GM23248 (cell line): ENCODE measurements at regions not wholly inside any gene's neighbourhood (a gene's known extent, or its start where the extent isn't known, plus 50 kb on each side); places are given as distances from the start of the nearest gene placed in this dataset.

Source experiments
- DNase-seq: peaks from one replicate; pipeline ENCODE4 v3.0.0-alpha.2; 2015
- H2AFZ ChIP-seq: fragments of 200-600 bp; sonication (generic); 2 replicates; pipeline ENCODE4 v1.6.1; 2016; ENCODE audit warnings: antibody characterized with exemption
- H3F3A ChIP-seq: fragments of 200-600 bp; sonication (generic); 2 replicates; pipeline ENCODE4 v1.6.1; 2016; ENCODE audit warnings: mild to moderate bottlenecking, antibody characterized with exemption, mixed run types; ENCODE audit not compliant: insufficient read depth
- H3K27ac ChIP-seq: fragments of 200-600 bp; sonication (generic); 2 replicates; pipeline ENCODE4 v1.5.1; 2016; ENCODE audit warnings: mild to moderate bottlenecking
- H3K27me3 ChIP-seq: fragments of 200-600 bp; sonication (generic); replicated peaks from 2 replicates; pipeline ENCODE4 v1.6.1; 2016; ENCODE audit warnings: mild to moderate bottlenecking; ENCODE audit not compliant: insufficient read depth
- H3K36me3 ChIP-seq: fragments of 200-600 bp; sonication (generic); 2 replicates; pipeline ENCODE4 v1.6.1; 2016; ENCODE audit warnings: low read depth, mild to moderate bottlenecking
- H3K4me1 ChIP-seq: fragments of 200-600 bp; sonication (generic); 2 replicates; pipeline ENCODE4 v1.6.1; 2016; ENCODE audit warnings: mild to moderate bottlenecking; ENCODE audit not compliant: insufficient read depth
- H3K4me2 ChIP-seq: fragments of 200-600 bp; sonication (generic); one replicate; pipeline ENCODE4 v1.6.1; 2016; ENCODE audit warnings: mild to moderate bottlenecking; ENCODE audit not compliant: unreplicated experiment
- H3K4me3 ChIP-seq: fragments of 200-600 bp; sonication (generic); 2 replicates; pipeline ENCODE4 v1.5.1; 2016; ENCODE audit warnings: mild to moderate bottlenecking
- H3K79me2 ChIP-seq: fragments of 200-600 bp; sonication (generic); 2 replicates; pipeline ENCODE4 v1.6.1; 2016; ENCODE audit warnings: mild to moderate bottlenecking; ENCODE audit not compliant: insufficient read depth
- H3K9ac ChIP-seq: fragments of 200-600 bp; sonication (generic); 2 replicates; pipeline ENCODE4 v1.6.1; 2016; ENCODE audit warnings: mild to moderate bottlenecking
- H3K9me2 ChIP-seq: fragments of 200-600 bp; sonication (generic); 2 replicates; pipeline ENCODE4 v1.6.1; 2016; ENCODE audit warnings: mixed run types, mild to moderate bottlenecking, moderate library complexity; ENCODE audit not compliant: insufficient read depth
- H3K9me3 ChIP-seq: fragments of 200-600 bp; sonication (generic); one replicate; pipeline ENCODE4 v1.6.1; 2017; ENCODE audit warnings: low read depth
- H4K20me1 ChIP-seq: fragments of 200-600 bp; sonication (generic); 2 replicates; pipeline ENCODE4 v1.6.0; 2016; ENCODE audit not compliant: insufficient read depth
- EZH2 ChIP-seq: fragments of 200-600 bp; sonication (generic); IDR thresholded peaks from 2 replicates; pipeline ENCODE4 v1.6.1; 2018; ENCODE audit warnings: antibody characterized with exemption, mild to moderate bottlenecking; ENCODE audit not compliant: insufficient read depth, poor library complexity, severe bottlenecking
- EZH2phosphoT487 ChIP-seq: fragments of 200-600 bp; sonication (generic); IDR thresholded peaks from 2 replicates; pipeline ENCODE4 v1.6.1; 2018; ENCODE audit warnings: antibody characterized with exemption, moderate library complexity, mild to moderate bottlenecking, low read depth; ENCODE audit not compliant: insufficient read depth
- WGBS, 2 experiments: methylation state at CpG; one replicate each; pipeline ENCODE4 v1.1.6; 2015 to 2017; ENCODE audit warnings: low lambda C conversion rate in 2 of 2, low coverage in 1 of 2; ENCODE audit errors: missing lambda C conversion rate in 2 of 2; 5-methylcytosine and 5-hydroxymethylcytosine counted together
- in situ Hi-C: fragments of 300-500 bp; cut with MboI; formaldehyde crosslinking; loops from 2 replicates; pipeline ENCODE4 v1.15.0; 2020

GRCh38 chr3:35183927-35184675 lies 455.2 kb upstream of the ARPP21 start:
- H3K4me1 ChIP-seq = no peaks in the 10 kb centered on the region
- no peaks in the 10 kb centered on the region for H4K20me1 ChIP-seq
- no peak for DNase-seq
- no peak overlapping the region for H2AFZ ChIP-seq
- H3K27ac ChIP-seq = no peak overlapping the region
- no peak overlapping the region for H3K9ac ChIP-seq
- in situ Hi-C loops = no loop called here
- no peaks in the 10 kb centered on the region for H3K9me3 ChIP-seq
- 3 to 7% methylated on average over 2 of the region's 2 CpGs for WGBS, 2 experiments
- no peaks in the 10 kb centered on the region for H3K79me2 ChIP-seq
- H3K4me2 ChIP-seq = no peak overlapping the region
- no peaks in the 10 kb centered on the region for H3K9me2 ChIP-seq
- no peaks in the 10 kb centered on the region for H3K27me3 ChIP-seq
- TF ChIP-seq EZH2phosphoT487 (no peak), EZH2 (no peak)
- H3F3A ChIP-seq = no peaks in the 10 kb centered on the region
- H3K36me3 ChIP-seq = no peaks in the 10 kb centered on the region
- no peak overlapping the region for H3K4me3 ChIP-seq

DNA sequence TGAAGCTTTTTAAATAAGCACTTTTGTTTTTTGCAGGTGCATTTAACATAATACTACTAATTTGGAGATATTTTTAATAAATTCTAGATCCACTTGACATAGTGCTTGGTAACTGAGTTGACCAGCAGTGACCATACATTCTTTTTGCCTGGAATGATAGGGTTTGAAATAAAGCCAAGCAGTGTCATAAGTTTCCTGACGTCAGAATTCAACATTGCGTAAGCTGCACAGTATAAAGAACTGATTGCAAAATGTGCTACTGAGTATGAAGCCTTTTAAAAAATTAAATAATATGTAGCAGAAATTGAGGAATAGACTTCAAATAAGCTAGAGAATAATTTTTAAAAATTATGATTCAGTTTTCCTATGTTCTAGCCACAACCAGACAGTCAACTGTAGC lies 454.6 kb upstream of the ARPP21 start:
- Histone ChIP-seq H3K27me3 (no peaks in the 10 kb centered on the region), H3K4me1 (no peaks in the 10 kb centered on the region), H4K20me1 (no peaks in the 10 kb centered on the region), H3K27ac (no peak overlapping the region), H3K9me3 (no peaks in the 10 kb centered on the region), H3K36me3 (no peaks in the 10 kb centered on the region), H3K9me2 (no peaks in the 10 kb centered on the region), H2AFZ (no peak overlapping the region), H3K9ac (no peak overlapping the region), H3F3A (no peaks in the 10 kb centered on the region), H3K79me2 (no peaks in the 10 kb centered on the region), H3K4me3 (no peak overlapping the region), H3K4me2 (no peak overlapping the region)
- in situ Hi-C loops = no loop called here
- no peak for DNase-seq
- TF ChIP-seq EZH2 (no peak), EZH2phosphoT487 (no peak)
- WGBS, 2 experiments = 39 to 40% methylated on average over 2 of the region's 2 CpGs

DNA sequence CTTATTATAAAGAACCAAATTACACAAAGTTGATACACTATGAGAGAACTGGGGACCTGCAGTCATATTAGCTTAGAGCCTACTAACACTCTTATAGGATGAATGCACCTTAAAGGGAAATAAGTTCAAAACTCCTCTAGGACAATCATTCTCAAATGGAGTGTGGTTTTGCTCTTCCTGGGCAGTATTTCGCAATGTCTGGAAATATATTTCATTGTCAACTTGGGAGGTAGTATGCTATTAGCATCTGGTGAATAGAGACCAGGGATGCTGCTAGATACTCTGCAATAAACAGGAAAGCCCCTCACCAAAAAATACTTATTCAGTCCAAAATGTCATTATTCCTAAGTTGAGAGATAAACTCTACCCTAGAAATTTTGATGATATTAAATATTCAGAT lies 451.4 kb upstream of the ARPP21 start:
- in situ Hi-C loops = no loop called here
- TF ChIP-seq EZH2 (no peak), EZH2phosphoT487 (no peak)
- Histone ChIP-seq H3K9me2 (no peaks in the 10 kb centered on the region), H2AFZ (no peak overlapping the region), H3K9ac (no peak overlapping the region), H3K4me1 (no peaks in the 10 kb centered on the region), H3K9me3 (peaks cover 4% of the 10 kb centered on the region), H3K4me2 (no peak overlapping the region), H3K36me3 (no peaks in the 10 kb centered on the region), H3K4me3 (no peak overlapping the region), H3F3A (no peaks in the 10 kb centered on the region), H3K27me3 (no peaks in the 10 kb centered on the region), H3K79me2 (no peaks in the 10 kb centered on the region), H3K27ac (no peak overlapping the region), H4K20me1 (no peaks in the 10 kb centered on the region)
- WGBS, 2 experiments = 0 to 4% methylated on average over 1 of the region's 1 CpG
- no peak for DNase-seq

DNA sequence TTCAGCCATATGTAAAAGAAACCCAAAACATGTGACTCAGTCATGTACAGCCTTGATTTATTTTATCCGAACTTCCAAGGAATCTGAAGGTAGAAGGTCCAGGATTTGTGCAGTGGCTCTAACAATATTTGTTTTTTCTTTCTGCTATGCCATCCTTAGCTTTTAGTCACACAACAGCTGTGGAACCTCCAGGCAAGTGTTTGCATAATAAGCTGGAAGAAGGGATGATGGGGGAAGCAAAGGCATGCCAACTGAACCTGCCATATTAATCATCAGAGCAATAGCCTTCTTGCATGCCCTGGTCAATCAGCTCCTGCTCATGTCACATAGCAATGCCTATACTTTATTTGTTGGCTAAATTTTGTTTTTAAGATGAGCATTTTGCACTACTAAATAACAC lies 444.7 kb upstream of the ARPP21 start:
- no peak overlapping the region for H2AFZ ChIP-seq
- no peaks in the 10 kb centered on the region for H3K27me3 ChIP-seq
- H3K4me3 ChIP-seq = no peak overlapping the region
- no peaks in the 10 kb centered on the region for H4K20me1 ChIP-seq
- no peak overlapping the region for H3K4me2 ChIP-seq
- H3K4me1 ChIP-seq = no peaks in the 10 kb centered on the region
- H3K9me3 ChIP-seq = peaks cover 4% of the 10 kb centered on the region
- no peaks in the 10 kb centered on the region for H3K36me3 ChIP-seq
- no peak overlapping the region for H3K9ac ChIP-seq
- no peak overlapping the region for H3K27ac ChIP-seq
- no peaks in the 10 kb centered on the region for H3K9me2 ChIP-seq
- no peak for DNase-seq
- no peak for TF ChIP-seq EZH2phosphoT487
- TF ChIP-seq EZH2 = no peak
- no peaks in the 10 kb centered on the region for H3K79me2 ChIP-seq
- 32 to 33% methylated on average over 1 of the region's 1 CpG for WGBS, 2 experiments
- in situ Hi-C loops = no loop called here
- no peaks in the 10 kb centered on the region for H3F3A ChIP-seq
